ENCODE measurements at regions not wholly inside any gene's neighbourhood (a gene's known extent, or its start where the extent isn't known, plus 50 kb on each side); places are given as distances from the start of the nearest gene placed in this dataset.

DNA sequence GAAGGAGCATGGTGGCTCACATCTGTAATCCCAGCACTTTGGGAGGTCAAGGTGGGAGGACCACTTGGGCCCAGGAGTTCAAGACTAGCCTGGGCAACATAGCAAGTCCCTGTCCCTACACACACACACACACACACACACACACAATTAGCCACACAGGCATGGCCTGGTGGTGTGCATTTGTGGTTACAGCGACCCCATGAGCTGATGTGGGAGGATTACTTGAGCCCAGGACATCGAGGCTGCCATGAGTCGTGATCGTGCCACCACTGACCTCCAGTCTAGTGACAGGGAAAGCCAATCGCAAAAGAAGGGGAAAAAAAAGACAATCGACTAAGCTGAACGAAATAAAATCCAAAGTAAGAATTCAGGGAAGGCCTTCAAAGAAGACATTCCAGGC, 67.9 kb downstream of the TBX3 start:
- TF ChIP-seq EP300 (IDR thresholded peaks at IDR 0.05) (no peak), POLR2A (IDR thresholded peaks at IDR 0.05) (no peak), POLR2AphosphoS5 (IDR thresholded peaks at IDR 0.05) (no peak)
- TF ChIP-seq, protein P1, sequence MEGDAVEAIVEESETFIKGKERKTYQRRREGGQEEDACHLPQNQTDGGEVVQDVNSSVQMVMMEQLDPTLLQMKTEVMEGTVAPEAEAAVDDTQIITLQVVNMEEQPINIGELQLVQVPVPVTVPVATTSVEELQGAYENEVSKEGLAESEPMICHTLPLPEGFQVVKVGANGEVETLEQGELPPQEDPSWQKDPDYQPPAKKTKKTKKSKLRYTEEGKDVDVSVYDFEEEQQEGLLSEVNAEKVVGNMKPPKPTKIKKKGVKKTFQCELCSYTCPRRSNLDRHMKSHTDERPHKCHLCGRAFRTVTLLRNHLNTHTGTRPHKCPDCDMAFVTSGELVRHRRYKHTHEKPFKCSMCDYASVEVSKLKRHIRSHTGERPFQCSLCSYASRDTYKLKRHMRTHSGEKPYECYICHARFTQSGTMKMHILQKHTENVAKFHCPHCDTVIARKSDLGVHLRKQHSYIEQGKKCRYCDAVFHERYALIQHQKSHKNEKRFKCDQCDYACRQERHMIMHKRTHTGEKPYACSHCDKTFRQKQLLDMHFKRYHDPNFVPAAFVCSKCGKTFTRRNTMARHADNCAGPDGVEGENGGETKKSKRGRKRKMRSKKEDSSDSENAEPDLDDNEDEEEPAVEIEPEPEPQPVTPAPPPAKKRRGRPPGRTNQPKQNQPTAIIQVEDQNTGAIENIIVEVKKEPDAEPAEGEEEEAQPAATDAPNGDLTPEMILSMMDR (IDR thresholded peaks at IDR 0.05) = no peak
- Histone ChIP-seq H3K9me3 (peaks cover 0 to 3% (median 1%) of the 10 kb centered on the region in 4 donors), H3K36me3 (no peaks in the 10 kb centered on the region), H3K27ac (no peak overlapping the region), H3K4me1 (no peaks in the 10 kb centered on the region), H3K27me3 (peaks cover 0 to 5% (median 0%) of the 10 kb centered on the region in 3 donors), H3K4me3 (no peak overlapping the region)
- WGBS, 2 donors = 87% methylated on average over 7 of the region's 7 CpGs
- intact Hi-C loops (cut with DNase I) = no loop called here
- no peak for DNase-seq

DNA sequence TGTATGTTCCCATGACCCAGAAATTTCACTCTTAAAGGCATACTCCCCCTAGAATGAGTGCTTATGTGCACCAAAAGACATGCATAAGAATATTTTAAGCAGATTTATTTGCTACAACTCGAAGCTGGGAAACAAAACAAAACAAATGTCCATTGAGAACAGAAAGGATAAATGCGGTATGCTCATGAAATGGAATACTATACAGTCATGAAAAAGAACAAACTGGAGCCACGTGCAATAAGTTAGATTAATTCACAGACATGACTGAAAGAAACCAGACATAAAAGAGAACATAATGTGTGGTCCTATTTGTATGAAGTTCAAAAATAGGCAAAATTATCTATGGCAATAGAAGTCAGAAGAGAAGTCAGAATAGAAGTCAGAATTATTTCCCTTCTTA, 69.9 kb downstream of the TBX3 start:
- peaks cover 0 to 5% (median 0%) of the 10 kb centered on the region in 3 donors for H3K27me3 ChIP-seq
- no peak for DNase-seq
- TF ChIP-seq POLR2A (IDR thresholded peaks at IDR 0.05) = no peak
- TF ChIP-seq, protein P1 (IDR thresholded peaks at IDR 0.05) = no peak
- no peak for TF ChIP-seq POLR2AphosphoS5 (IDR thresholded peaks at IDR 0.05)
- no peak for TF ChIP-seq EP300 (IDR thresholded peaks at IDR 0.05)
- H3K9me3 ChIP-seq = peaks cover 0 to 3% (median 1%) of the 10 kb centered on the region in 4 donors
- WGBS, 2 donors = 76 to 79% methylated on average over 3 of the region's 3 CpGs
- H3K4me3 ChIP-seq = no peak overlapping the region
- intact Hi-C loops (cut with DNase I) = no loop called here
- H3K4me1 ChIP-seq = no peaks in the 10 kb centered on the region
- no peak overlapping the region for H3K27ac ChIP-seq
- H3K36me3 ChIP-seq = no peaks in the 10 kb centered on the region

DNA sequence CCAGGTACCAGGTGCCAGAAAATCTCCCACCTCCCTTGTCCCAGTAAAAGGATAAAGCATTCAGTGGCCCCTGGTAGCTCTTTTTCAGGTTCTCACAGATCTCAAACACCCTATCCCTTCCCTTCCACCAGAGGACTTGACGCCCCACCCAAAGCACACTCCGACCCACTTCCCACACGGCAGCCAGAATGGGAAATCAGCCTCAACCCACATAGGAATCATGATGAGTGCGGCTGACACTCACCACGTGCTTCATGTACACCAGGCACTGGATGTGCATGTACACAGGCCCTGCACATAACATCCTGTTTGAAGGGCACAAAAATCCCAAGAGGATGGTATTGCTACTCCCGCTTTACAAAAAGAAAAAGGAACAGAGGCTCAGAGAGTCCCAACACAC, 71.9 kb downstream of the TBX3 start:
- no peak overlapping the region for H3K4me3 ChIP-seq
- H3K27ac ChIP-seq = no peak overlapping the region
- H3K36me3 ChIP-seq = no peaks in the 10 kb centered on the region
- TF ChIP-seq EP300 (IDR thresholded peaks at IDR 0.05) (no peak), POLR2A (IDR thresholded peaks at IDR 0.05) (no peak), POLR2AphosphoS5 (IDR thresholded peaks at IDR 0.05) (no peak)
- TF ChIP-seq, protein P1 (IDR thresholded peaks at IDR 0.05) = no peak
- no peaks in the 10 kb centered on the region for H3K4me1 ChIP-seq
- WGBS, 2 donors = 68 to 81% methylated on average over 6 of the region's 6 CpGs
- no peak for DNase-seq
- H3K9me3 ChIP-seq = peaks cover 0 to 3% (median 1%) of the 10 kb centered on the region in 4 donors
- intact Hi-C loops (cut with DNase I) = no loop called here
- peaks cover 0 to 5% (median 0%) of the 10 kb centered on the region in 3 donors for H3K27me3 ChIP-seq

DNA sequence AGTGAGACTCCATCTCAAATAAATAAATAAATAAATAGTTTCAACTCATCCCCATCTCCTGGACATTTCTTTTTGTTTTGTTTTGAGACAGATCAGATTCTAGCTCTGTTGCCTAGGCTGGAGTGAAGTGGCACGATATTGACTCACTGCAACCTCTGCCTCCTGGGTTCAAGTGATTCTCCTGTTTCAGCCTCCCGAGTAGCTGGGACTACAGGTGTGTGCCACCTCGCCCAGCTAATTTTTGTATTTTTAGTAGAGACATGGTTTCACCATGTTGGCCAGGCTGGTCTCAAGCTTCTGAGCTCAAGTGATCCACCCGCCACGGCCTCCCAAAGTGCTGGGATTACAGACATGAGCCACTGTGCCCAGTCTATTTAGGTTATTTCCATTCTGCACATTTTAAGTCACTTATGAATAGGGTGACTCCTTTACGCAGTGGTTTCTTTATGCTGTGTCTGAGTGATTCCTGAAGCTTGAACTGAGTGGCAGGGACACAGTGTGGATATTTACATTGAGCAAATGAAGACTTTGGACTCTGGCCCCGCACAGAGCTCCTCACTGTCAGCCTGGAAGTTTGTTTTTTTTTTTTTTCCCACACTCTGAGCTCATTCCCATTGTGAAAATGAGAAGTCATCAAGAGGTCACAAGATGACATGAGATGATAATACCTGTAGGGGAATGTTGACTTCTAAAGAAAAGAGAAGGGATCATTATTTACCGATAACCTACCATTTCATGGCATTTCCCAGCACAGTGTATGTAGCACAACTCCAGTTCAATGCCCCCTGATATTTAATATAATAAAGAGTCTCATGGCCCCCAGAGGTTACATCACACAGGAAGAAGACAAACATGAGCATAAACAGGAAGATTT, 72.6 kb downstream of the TBX3 start:
- no peaks in the 10 kb centered on the region for H3K4me1 ChIP-seq
- TF ChIP-seq POLR2AphosphoS5 (IDR thresholded peaks at IDR 0.05) (no peak), EP300 (IDR thresholded peaks at IDR 0.05) (no peak), POLR2A (IDR thresholded peaks at IDR 0.05) (no peak)
- TF ChIP-seq, protein P1 (IDR thresholded peaks at IDR 0.05) = no peak
- no peaks in the 10 kb centered on the region for H3K36me3 ChIP-seq
- DNase-seq = no peak
- peaks cover 0 to 3% (median 1%) of the 10 kb centered on the region in 4 donors for H3K9me3 ChIP-seq
- intact Hi-C loops (cut with DNase I) = no loop called here
- H3K27me3 ChIP-seq = peaks cover 0 to 5% (median 0%) of the 10 kb centered on the region in 3 donors
- no peak overlapping the region for H3K4me3 ChIP-seq
- 25 to 61% methylated on average over 8 of the region's 8 CpGs for WGBS, 2 donors
- no peak overlapping the region for H3K27ac ChIP-seq
